ENCODE measurements at regions not wholly inside any gene's neighbourhood (a gene's known extent, or its start where the extent isn't known, plus 50 kb on each side); places are given as distances from the start of the nearest gene placed in this dataset.

- no peak for DNase-seq
Observed at GRCh38 chr6:87905101-87905641, 142.5 kb upstream of the SPACA1 start.

DNA sequence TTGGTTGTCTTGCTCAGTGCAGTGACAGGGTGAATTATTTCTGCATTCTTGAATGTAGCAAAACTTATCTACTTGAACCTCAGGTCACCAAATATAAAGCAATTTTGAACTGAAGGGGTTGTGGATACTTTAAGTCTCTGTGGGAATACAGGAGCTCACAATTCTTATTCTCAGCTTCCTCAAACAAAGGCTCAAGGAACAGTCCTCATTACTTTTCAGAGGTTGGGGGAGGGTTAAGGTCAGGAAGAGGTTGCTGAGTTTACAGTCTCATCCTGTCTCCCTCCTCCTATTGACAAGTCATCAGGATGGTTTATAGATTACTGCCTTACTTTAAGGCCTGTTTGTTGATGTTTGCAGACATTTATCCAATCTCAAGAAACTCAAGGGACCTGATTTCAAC lies 143.6 kb upstream of the SPACA1 start:
- no peak for DNase-seq

- DNase-seq, result no peak
Observed at GRCh38 chr6:87903323-87903722, 144.3 kb upstream of the SPACA1 start.

- DNase-seq, result no peak
Observed at GRCh38 chr6:87902383-87902782, 145.3 kb upstream of the SPACA1 start.

- DNase-seq, result no peak
Observed at GRCh38 chr6:87901613-87902012, 146.0 kb upstream of the SPACA1 start.

DNA sequence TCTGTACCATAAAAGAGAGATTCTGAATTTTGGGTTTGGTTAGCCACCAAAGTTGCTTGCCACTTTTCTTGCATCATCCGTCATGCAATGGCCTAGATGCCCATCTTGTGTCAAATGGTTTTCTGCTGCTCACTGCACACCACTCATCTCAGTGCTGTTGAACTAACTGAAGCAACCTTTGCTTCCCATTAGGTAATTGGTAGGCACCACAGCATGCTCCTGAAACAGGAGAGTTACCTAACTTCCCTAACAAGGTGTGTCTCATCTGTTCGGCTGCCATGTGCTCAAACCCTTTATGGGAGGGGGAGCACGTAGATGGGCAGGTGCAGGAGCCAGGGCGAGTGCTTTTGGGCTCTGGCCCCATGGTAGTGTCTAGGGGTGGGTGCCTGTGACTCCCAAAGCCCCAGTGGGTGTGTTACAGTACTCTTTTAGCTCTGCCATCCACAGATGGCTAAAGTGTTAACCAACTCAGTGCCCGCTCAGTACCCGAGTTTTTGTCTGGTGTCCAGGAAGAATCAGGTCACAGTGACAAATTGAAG lies 147.4 kb upstream of the SPACA1 start:
- no peak for DNase-seq

DNA sequence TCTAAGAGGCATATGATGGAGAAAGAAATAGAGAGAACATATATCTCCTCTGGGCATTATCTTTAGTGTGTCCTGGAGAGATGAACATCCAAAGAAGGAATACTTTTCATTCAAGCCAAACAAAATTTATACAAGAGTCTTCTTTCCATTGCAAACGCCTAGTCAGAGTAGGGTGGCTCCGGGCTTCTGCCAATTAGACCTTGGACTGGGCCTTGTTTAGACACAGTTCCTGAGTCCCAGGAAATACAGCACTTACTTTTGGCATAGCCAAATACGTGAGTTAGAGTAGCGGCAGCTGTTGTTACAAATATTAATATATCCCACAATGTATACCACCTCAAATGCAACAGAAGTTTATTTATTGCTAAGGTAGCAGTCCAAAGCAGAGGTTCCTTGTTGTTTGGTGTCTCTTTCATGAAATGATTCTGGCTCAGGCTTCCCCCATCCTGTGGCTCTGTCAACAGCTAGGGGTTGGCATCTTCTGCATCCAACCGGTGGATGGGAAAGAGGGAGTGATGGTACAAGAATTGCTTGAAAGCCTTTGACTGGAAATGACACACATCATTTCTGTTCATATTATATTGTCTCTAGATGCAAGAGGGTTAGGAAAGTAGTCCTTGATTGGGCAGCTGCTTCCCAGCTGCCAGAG lies 148.0 kb upstream of the SPACA1 start:
- DNase-seq, result no peak

GRCh38 chr6:87897663-87898062 lies 150.0 kb upstream of the SPACA1 start:
- DNase-seq, result no peak

- DNase-seq, result no peak
Observed at GRCh38 chr6:87897013-87897412, 150.6 kb upstream of the SPACA1 start.

GRCh38 chr6:87887266-87887665 lies 160.4 kb upstream of the SPACA1 start:
- no peak for DNase-seq

- no peak for DNase-seq
Observed at GRCh38 chr6:87884203-87884602, 163.4 kb upstream of the SPACA1 start.

DNA sequence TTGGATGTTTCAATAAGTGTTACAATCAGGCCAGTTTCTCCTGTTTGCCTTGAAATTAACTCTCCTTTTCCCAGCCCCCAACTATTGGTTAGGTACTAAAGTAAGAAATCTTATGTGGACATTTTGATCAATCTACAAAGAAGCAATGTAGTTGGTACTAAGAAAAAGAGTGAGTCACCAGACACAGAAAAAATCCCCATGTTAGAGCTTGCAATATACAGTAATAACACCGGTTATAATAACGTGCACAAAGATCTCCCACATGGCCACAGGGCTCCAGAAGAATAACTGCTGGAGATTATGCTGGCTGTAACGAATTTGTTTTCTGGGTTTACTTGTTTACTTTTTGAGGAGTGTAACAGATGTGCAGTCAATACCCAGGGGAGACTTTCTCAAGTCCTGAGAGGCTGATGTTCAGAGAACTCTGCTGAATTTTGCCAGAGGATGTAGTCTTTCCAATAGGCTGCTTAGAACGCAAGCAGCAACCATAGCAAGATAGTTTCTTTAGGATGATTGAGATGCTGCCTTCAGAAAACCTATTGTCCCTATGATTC lies 166.2 kb upstream of the SPACA1 start:
- no peak for DNase-seq

DNA sequence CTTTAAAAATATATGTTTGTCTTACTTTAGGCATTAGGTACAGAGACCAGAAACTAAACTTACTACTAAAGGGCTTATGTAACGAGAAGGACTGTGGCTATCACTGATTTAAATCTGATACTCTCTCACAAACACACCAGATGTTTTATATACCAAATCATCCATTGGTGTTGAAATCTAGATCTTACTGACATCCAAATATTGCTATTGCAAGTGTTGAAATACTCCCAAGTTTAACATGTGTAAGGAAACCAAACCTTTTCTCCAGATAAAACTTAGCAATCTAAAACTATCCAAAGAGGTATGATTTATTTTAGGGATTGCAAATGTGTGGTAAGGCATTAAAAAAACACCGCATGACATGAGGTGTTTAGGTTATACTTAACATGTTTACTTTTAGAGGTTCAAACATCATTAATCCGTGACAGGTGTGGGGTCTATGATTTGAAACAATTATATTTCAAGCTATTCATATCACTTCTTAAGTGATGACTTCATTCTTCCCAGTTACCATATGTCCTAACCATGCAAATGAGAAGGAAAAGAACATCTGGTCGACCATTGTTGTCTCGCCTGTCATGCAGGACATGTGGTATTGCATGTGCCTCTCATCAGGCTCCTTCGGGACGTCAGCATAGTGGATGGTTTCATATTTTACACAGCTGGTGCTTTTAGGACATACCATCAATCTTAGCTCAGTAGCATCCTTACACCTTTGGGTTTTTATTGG lies 168.3 kb upstream of the SPACA1 start:
- DNase-seq, result no peak

- no peak for DNase-seq
Observed at GRCh38 chr6:87875781-87876180, 171.9 kb upstream of the SPACA1 start.

- DNase-seq, result no peak
Observed at GRCh38 chr6:87873556-87873955, 171.5 kb upstream of the AKIRIN2 start.

DNA sequence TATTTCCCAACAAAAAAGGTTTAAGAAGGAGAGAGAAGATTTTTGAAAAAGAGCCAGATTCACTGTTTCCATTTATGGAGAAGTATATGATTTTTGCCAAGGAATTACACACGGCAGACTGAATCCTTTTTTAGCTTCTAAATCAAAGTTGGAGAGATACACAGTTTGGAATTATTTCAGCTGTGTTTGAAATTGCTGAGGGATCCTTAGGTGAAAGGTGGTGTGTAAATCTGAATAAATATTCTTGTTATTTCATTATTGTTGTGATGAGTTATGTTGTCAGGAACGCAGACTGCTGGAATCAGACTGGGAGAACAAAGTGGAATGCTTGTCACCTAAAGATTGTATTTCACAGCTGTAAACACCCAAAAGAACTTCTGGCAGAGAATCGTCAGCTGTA lies 168.5 kb upstream of the AKIRIN2 start:
- DNase-seq, result no peak

DNA sequence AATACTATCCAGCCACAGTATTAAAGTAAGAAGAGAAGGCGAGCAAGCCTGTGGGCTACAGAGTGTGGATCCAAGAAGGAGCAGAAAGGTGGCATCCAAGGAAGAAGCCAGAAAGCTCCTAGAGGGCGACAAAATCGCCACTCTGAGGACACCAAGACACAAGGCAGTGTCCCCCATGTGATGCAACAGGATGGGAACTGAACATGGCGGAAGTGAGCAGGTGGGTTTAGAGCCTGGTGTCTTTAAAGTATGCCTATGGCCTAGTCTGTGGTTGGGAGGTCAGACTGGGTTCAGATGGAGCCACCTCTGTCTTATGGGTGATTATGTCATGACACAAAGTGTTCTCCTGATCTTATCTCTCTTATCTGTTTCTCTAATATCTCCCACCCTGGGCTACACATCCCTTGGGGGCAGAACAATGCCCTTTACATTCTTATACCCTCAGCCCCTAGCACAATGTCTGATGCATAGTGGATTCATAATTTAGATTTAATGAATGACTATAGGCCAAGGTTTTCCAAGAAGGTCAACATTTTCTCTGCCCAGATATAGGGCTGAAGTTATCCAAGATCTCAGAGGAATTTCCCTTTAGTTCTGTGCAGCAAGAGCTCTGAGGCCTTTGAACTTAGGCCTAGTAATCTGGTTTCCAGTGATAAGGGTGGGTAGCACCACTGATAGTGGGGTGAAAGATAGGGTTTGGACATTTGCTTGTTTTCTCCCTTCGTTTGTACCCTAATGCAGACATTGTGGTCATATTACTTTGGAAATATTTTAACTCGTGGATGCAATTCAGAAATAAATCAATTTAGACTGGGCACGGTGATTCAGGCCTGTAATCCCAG lies 167.3 kb upstream of the AKIRIN2 start:
- peak in 1 of 5 experiments; percentile 9 for DNase-seq

DNA sequence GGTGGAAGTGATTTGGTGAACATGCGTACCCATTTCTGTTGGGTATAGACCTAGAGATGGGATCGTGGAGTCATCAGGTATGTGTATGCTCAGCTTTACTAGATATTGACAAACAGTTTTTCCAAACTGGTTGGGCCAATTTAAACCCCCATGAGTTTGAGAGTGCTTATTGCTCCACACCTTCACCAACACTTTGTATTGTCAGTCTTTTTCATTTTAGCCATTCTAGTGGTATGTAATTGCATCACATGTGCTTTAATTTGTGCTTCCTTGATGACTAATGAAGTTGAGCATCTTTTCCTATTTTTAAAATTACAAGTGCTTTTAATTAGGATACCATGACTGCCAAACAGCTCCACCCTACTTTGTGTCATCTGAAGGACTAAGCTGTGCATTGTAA lies 158.9 kb upstream of the AKIRIN2 start:
- no peak for DNase-seq

DNA sequence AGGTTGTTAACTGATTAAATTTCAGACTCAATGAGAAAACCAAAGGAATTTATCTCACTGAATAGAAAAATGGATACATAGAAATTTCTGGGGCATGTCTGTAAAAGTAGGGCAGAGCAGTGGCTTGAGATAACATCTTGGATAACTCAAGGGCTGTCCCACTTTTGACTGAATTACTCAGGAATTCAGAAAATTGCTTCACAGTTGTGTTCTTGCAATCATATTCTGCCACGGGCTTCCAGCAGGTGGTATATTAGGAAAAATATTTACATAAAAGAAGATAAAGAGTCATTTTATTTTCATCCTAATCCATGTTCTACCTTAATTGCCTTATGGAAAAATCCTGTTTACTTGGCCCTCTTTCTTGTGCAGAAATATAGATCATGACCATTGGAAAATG lies 156.4 kb upstream of the AKIRIN2 start:
- no peak for DNase-seq

- DNase-seq, result peak in 1 of 5 experiments; percentile 84
Observed at GRCh38 chr6:87851674-87852299, 149.8 kb upstream of the AKIRIN2 start.

GRCh38 chr6:87848616-87849015 lies 146.6 kb upstream of the AKIRIN2 start:
- no peak for DNase-seq

DNA sequence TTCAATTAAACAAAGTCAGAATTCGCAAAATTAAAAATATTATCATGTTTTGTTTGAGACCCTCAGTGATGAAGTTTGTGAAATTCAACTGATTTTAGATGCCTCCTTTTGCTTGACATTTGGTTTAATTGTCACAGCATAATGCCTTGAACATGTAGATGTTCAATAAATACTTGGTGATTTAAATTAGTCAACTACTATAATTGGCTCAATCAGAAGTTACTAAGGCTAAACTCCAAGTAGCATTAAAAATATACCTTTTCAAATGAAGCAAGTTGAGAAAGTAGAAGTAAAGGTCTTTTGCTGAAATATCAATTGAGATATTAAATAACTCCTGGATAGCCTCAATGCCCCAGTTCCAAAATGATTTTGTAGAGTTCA lies 145.8 kb upstream of the AKIRIN2 start:
- no peak for DNase-seq

All from T-helper 2 cell (primary cell).